WERI-Rb-1 (cell line): ENCODE measurements at regions not wholly inside any gene's neighbourhood (a gene's known extent, or its start where the extent isn't known, plus 50 kb on each side); places are given as distances from the start of the nearest gene placed in this dataset.

Experiments used
- DNase-seq: peaks from one replicate; pipeline ENCODE4 v3.0.0-alpha.2; 2020
- H3K27ac ChIP-seq: fragments of 250-450 bp; sonication (Bioruptor Pico); 2 replicates; pipeline ENCODE4 v1.5.1; 2020; ENCODE audit warnings: mild to moderate bottlenecking, moderate library complexity
- H3K27me3 ChIP-seq: fragments of 250-450 bp; sonication (Bioruptor Pico); 2 replicates; pipeline ENCODE4 v1.5.1; 2021; ENCODE audit warnings: mild to moderate bottlenecking, low read depth, moderate library complexity; ENCODE audit not compliant: insufficient read depth, severe bottlenecking
- H3K36me3 ChIP-seq: fragments of 250-450 bp; sonication (Bioruptor Pico); 2 replicates; pipeline ENCODE4 v1.5.1; 2020; ENCODE audit warnings: mild to moderate bottlenecking, moderate library complexity
- H3K4me3 ChIP-seq: 2 replicates; pipeline ENCODE4 v1.5.1; 2011; ENCODE audit warnings: low read depth, mild to moderate bottlenecking, control low read depth, low read length
- H3K9me3 ChIP-seq: fragments of 250-450 bp; sonication (Bioruptor Pico); 2 replicates; pipeline ENCODE4 v1.5.1; 2021; ENCODE audit warnings: mild to moderate bottlenecking, moderate library complexity; ENCODE audit not compliant: severe bottlenecking
- TF ChIP-seq, protein P1 (sequence below): IDR thresholded peaks from 2 replicates; pipeline ENCODE4 v1.5.1; 2011; ENCODE audit warnings: low read depth, mild to moderate bottlenecking, control low read depth, inconsistent platforms, low read length

GRCh38 chr12:77294016-77294415 is 228.6 kb upstream of the E2F7 start:
- no peak overlapping the region for H3K27ac ChIP-seq
- no peak for DNase-seq
- H3K36me3 ChIP-seq, result no peaks in the 10 kb centered on the region
- H3K27me3 ChIP-seq, result no peaks in the 10 kb centered on the region
- TF ChIP-seq, protein P1, sequence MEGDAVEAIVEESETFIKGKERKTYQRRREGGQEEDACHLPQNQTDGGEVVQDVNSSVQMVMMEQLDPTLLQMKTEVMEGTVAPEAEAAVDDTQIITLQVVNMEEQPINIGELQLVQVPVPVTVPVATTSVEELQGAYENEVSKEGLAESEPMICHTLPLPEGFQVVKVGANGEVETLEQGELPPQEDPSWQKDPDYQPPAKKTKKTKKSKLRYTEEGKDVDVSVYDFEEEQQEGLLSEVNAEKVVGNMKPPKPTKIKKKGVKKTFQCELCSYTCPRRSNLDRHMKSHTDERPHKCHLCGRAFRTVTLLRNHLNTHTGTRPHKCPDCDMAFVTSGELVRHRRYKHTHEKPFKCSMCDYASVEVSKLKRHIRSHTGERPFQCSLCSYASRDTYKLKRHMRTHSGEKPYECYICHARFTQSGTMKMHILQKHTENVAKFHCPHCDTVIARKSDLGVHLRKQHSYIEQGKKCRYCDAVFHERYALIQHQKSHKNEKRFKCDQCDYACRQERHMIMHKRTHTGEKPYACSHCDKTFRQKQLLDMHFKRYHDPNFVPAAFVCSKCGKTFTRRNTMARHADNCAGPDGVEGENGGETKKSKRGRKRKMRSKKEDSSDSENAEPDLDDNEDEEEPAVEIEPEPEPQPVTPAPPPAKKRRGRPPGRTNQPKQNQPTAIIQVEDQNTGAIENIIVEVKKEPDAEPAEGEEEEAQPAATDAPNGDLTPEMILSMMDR, result no peak
- H3K9me3 ChIP-seq, result no peaks in the 10 kb centered on the region
- H3K4me3 ChIP-seq, result no peak overlapping the region

DNA sequence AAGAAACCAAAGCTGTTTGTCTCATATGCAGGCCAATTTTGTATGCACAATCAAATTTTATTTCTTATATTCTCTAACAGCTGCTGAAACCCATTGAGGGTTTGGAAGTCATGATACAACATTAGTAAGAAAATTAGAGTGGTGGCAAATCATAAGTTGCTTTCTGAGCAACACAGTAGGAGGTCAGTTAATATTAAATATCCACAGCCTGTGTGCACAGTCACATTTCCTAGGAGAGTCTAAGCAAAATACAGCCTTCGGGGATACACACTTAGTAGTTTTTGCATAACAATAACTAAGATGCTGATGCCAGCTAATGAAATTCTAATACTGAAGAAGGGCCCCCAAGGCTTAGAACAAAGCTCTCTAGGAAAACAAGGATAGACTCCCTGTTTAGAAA is 209.6 kb upstream of the E2F7 start:
- no peak for DNase-seq
- no peak overlapping the region for H3K4me3 ChIP-seq
- TF ChIP-seq, protein P1, result no peak
- no peaks in the 10 kb centered on the region for H3K9me3 ChIP-seq
- H3K27me3 ChIP-seq, result no peaks in the 10 kb centered on the region
- no peak overlapping the region for H3K27ac ChIP-seq
- H3K36me3 ChIP-seq, result no peaks in the 10 kb centered on the region

- H3K4me3 ChIP-seq, result no peak overlapping the region
- DNase-seq, result no peak
- H3K27ac ChIP-seq, result no peak overlapping the region
- H3K9me3 ChIP-seq, result no peaks in the 10 kb centered on the region
- TF ChIP-seq, protein P1, result no peak
- H3K36me3 ChIP-seq, result no peaks in the 10 kb centered on the region
- no peaks in the 10 kb centered on the region for H3K27me3 ChIP-seq
Observed at GRCh38 chr12:77273898-77274297, 208.5 kb upstream of the E2F7 start.

DNA sequence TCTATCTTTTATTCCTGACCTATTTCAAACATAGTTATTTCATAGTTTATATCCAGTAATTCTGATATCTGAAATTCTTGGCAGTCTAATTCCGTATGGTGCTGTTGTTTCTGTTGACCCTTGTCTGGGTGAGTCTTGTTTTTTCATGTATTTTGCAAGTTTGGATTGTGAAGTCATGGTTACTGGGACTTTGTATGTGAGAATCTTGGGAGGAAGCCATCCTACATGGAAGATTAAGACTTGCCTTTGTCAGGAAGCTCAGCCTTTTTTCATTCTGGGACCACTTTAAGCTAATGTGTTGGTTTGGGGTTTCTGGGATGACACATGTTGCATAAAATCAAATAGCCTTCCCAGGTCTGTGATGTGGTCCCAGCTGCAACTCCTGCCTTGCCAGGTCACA is 191.6 kb upstream of the E2F7 start:
- no peak overlapping the region for H3K4me3 ChIP-seq
- no peaks in the 10 kb centered on the region for H3K36me3 ChIP-seq
- TF ChIP-seq, protein P1, result no peak
- H3K9me3 ChIP-seq, result no peaks in the 10 kb centered on the region
- no peaks in the 10 kb centered on the region for H3K27me3 ChIP-seq
- DNase-seq, result no peak
- no peak overlapping the region for H3K27ac ChIP-seq

DNA sequence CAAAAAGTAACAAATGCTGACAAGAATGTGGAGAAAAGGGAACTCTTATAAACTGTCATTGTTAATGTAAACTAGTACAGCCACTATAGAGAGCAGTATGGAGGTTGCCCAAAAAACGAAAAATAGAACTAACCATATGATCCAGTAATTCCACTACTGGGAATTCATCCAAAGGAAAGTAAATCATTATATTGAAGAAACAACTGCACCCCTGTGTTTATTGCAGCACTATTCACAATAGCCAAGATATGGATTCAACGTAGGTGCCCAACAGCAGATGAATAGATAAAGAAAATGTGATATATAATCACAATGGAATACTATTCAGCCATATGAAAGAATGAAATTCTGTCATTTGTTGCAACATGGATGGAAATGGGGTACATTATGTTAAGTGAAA is 188.0 kb upstream of the E2F7 start:
- no peak for DNase-seq
- H3K4me3 ChIP-seq, result no peak overlapping the region
- H3K27me3 ChIP-seq, result no peaks in the 10 kb centered on the region
- TF ChIP-seq, protein P1, result no peak
- no peak overlapping the region for H3K27ac ChIP-seq
- no peaks in the 10 kb centered on the region for H3K36me3 ChIP-seq
- H3K9me3 ChIP-seq, result no peaks in the 10 kb centered on the region

GRCh38 chr12:77251799-77252198 is 186.4 kb upstream of the E2F7 start:
- no peak for DNase-seq
- Histone ChIP-seq H3K27me3 (no peaks in the 10 kb centered on the region), H3K36me3 (no peaks in the 10 kb centered on the region), H3K4me3 (no peak overlapping the region), H3K9me3 (no peaks in the 10 kb centered on the region), H3K27ac (no peak overlapping the region)
- TF ChIP-seq, protein P1, result no peak
